ENCODE measurements at regions not wholly inside any gene's neighbourhood (a gene's known extent, or its start where the extent isn't known, plus 50 kb on each side); places are given as distances from the start of the nearest gene placed in this dataset.

DNA sequence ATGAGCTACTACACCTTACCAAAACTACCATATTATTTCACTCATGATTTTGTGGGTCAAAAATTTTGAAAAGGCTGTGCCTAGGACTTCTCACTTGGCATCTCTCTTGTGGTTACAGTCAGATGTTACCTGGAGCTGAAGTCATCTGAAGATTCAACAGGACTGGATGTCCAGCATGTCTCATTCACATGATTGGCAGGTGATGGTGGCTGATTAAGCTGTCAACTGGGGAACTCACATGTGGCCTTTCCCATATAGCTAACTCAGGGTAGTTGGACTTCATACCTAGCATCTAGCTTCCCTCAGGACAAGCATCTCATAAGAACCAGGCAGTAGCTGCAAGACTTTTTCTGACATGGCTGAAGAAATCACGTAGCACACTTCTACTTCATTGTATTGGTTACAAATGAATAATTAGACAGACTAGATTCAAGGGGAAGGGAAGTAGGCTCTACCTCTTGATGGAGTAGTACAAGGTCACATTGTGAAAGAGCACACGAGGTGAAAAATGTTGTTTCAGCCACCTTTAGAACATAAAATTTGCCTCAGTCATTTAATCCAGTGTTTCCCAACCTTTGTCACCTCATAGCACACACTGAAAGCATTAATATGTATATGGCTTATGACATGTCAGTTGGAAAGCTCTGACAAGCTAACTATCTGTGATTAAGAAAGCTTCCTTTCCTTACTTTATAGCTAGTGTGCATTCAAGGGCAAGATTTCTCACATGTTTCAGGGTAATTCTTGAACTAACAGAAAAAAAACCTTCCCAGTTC lies 68.0 kb upstream of the PTGFRN start:
- Mint-ChIP-seq H3K27ac (ENCODE audit: unreplicated experiment) (no peak overlapping the region), H3K27me3 (ENCODE audit: unreplicated experiment) (peaks cover 3% of the 10 kb centered on the region), H3K36me3 (ENCODE audit: unreplicated experiment) (peaks cover 10% of the 10 kb centered on the region), H3K9me3 (ENCODE audit: unreplicated experiment) (peaks cover 4% of the 10 kb centered on the region), H3K4me1 (ENCODE audit: low read depth, unreplicated experiment) (peaks cover 4% of the 10 kb centered on the region), H3K4me3 (ENCODE audit: unreplicated experiment) (no peak overlapping the region)
- DNase-seq = no peak
- TF ChIP-seq CTCF (IDR thresholded peaks at IDR 0.05; ENCODE audit: partially characterized antibody, unreplicated experiment) = no peak

DNA sequence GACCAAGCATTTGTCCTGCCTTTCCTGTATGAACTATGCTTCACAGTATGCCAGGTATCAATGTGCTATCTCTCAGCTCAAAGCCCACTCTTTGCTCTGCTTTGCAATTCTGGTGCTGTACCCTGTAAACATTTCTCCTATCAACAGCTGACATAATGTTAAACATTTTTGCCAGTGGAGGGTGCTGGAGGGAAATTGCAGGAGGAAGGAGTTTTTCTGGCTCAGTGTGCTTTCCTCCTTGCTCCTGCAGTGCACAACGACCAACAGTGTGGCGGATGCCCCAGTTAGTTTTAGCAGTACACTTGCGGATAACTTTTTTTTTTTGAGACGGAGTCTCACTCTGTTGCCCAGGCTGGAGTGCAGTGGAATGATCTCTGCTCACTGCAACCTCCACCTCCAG lies 67.1 kb upstream of the PTGFRN start:
- H3K9me3 Mint-ChIP-seq (ENCODE audit: unreplicated experiment) = no peaks in the 10 kb centered on the region
- H3K36me3 Mint-ChIP-seq (ENCODE audit: unreplicated experiment) = peaks cover 4% of the 10 kb centered on the region
- peaks cover 3% of the 10 kb centered on the region for H3K27me3 Mint-ChIP-seq (ENCODE audit: unreplicated experiment)
- H3K27ac Mint-ChIP-seq (ENCODE audit: unreplicated experiment) = no peak overlapping the region
- H3K4me1 Mint-ChIP-seq (ENCODE audit: low read depth, unreplicated experiment) = peaks cover 4% of the 10 kb centered on the region
- H3K4me3 Mint-ChIP-seq (ENCODE audit: unreplicated experiment) = no peak overlapping the region
- TF ChIP-seq CTCF (IDR thresholded peaks at IDR 0.05; ENCODE audit: partially characterized antibody, unreplicated experiment) = no peak
- DNase-seq = no peak

GRCh38 chr1:116844775-116845174 lies 64.9 kb upstream of the PTGFRN start:
- Mint-ChIP-seq H3K4me3 (ENCODE audit: unreplicated experiment) (no peak overlapping the region), H3K27ac (ENCODE audit: unreplicated experiment) (no peak overlapping the region), H3K27me3 (ENCODE audit: unreplicated experiment) (peaks cover 5% of the 10 kb centered on the region), H3K9me3 (ENCODE audit: unreplicated experiment) (peaks cover 6% of the 10 kb centered on the region), H3K36me3 (ENCODE audit: unreplicated experiment) (peaks cover 4% of the 10 kb centered on the region), H3K4me1 (ENCODE audit: low read depth, unreplicated experiment) (peaks cover 9% of the 10 kb centered on the region)
- TF ChIP-seq CTCF (IDR thresholded peaks at IDR 0.05; ENCODE audit: partially characterized antibody, unreplicated experiment) = no peak
- no peak for DNase-seq

DNA sequence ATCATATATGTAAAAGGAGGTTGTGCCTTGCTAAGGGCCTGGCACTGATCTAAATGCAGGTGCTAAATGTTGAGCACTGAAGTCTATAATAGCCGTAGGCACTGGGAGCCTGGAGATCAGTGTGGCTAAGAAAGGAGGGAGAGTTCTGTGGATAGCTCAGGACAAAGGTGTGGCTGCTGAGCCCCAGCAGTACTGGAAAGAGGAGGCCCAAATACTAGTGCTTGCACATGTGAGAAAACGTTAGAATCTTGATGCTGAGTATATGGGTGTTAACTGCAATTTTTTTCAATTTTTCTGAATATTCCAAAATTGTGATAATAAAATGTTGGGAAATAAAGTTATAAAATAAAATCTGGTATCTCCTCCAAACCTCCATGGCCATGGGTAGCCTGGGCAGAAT lies 62.5 kb upstream of the PTGFRN start:
- Mint-ChIP-seq H3K27me3 (ENCODE audit: unreplicated experiment) (peaks cover 7% of the 10 kb centered on the region), H3K9me3 (ENCODE audit: unreplicated experiment) (peaks cover 11% of the 10 kb centered on the region), H3K4me1 (ENCODE audit: low read depth, unreplicated experiment) (peaks cover 19% of the 10 kb centered on the region), H3K4me3 (ENCODE audit: unreplicated experiment) (no peak overlapping the region), H3K27ac (ENCODE audit: unreplicated experiment) (no peak overlapping the region), H3K36me3 (ENCODE audit: unreplicated experiment) (peaks cover 4% of the 10 kb centered on the region)
- DNase-seq = no peak
- TF ChIP-seq CTCF (IDR thresholded peaks at IDR 0.05; ENCODE audit: partially characterized antibody, unreplicated experiment) = no peak

DNA sequence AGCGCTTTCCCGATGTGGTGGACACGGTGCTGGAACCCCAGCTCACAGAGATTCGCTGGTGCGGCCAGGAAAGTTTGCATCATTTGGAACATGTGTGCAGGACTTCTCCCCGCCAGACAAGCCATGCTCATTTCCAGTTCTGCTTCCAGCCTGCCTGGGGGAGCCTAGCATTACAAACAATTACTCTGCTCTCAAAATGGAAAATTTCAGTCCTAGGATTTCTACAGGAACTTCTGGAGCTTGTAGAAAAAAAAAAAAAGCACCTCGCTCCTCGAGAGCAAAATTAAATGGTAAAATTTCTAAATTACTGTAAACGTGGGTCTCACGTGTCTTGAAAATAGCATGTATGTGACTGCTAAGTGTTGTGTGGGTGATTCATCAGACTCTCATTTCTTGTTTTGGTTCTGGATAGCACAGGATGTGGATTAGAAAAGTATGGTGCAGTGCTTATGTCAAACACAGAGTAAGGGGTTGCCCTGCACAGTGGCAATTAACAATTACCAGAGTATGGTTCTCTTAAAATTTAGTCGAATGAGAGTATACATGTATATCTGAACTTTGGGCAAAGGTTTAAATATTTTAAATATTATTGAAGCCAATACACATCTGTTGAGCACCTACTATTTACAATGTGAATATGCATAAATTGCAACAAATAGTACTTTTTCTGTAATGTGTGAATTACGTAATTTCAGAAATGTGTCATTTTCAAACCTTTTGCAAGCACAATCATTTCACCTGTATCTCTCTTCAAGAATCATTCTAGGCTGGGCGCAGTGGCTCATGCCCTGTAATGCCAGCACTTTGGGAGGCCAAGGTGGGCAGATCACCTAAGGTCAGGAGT lies 61.8 kb upstream of the PTGFRN start:
- Mint-ChIP-seq H3K4me1 (ENCODE audit: low read depth, unreplicated experiment) (peaks cover 25% of the 10 kb centered on the region), H3K9me3 (ENCODE audit: unreplicated experiment) (peaks cover 11% of the 10 kb centered on the region), H3K4me3 (ENCODE audit: unreplicated experiment) (no peak overlapping the region), H3K36me3 (ENCODE audit: unreplicated experiment) (peaks cover 4% of the 10 kb centered on the region), H3K27ac (ENCODE audit: unreplicated experiment) (peak overlapping the region; percentile 9), H3K27me3 (ENCODE audit: unreplicated experiment) (peaks cover 7% of the 10 kb centered on the region)
- no peak for TF ChIP-seq CTCF (IDR thresholded peaks at IDR 0.05; ENCODE audit: partially characterized antibody, unreplicated experiment)
- DNase-seq = no peak

All from glutamatergic neuron (in vitro differentiated cells).